ENCODE measurements at regions not wholly inside any gene's neighbourhood (a gene's known extent, or its start where the extent isn't known, plus 50 kb on each side); places are given as distances from the start of the nearest gene placed in this dataset.

- intact Hi-C loops (cut with DNase I) = no loop called here
- no peak overlapping the region for H3K4me3 ChIP-seq
- WGBS = 84% methylated on average over 28 of the region's 29 CpGs
- no peaks in the 10 kb centered on the region for H3K36me3 ChIP-seq
- peak; percentile 88 for DNase-seq (ENCODE audit: extremely low spot score)
- no peaks in the 10 kb centered on the region for H3K4me1 ChIP-seq
- H3K9me3 ChIP-seq = peaks cover 0 to 11% (median 7%) of the 10 kb centered on the region in 4 donors
- H3K27ac ChIP-seq (replicated peaks in 1 of 4) = no peak overlapping the region
- H3K27me3 ChIP-seq = peaks cover 0 to 9% (median 0%) of the 10 kb centered on the region in 4 donors
- TF ChIP-seq POLR2A (IDR thresholded peaks at IDR 0.05; ENCODE audit: low read depth) (no peak), POLR2AphosphoS5 (IDR thresholded peaks at IDR 0.05) (no peak), EP300 (IDR thresholded peaks at IDR 0.05) (no peak)
- TF ChIP-seq, protein P1, sequence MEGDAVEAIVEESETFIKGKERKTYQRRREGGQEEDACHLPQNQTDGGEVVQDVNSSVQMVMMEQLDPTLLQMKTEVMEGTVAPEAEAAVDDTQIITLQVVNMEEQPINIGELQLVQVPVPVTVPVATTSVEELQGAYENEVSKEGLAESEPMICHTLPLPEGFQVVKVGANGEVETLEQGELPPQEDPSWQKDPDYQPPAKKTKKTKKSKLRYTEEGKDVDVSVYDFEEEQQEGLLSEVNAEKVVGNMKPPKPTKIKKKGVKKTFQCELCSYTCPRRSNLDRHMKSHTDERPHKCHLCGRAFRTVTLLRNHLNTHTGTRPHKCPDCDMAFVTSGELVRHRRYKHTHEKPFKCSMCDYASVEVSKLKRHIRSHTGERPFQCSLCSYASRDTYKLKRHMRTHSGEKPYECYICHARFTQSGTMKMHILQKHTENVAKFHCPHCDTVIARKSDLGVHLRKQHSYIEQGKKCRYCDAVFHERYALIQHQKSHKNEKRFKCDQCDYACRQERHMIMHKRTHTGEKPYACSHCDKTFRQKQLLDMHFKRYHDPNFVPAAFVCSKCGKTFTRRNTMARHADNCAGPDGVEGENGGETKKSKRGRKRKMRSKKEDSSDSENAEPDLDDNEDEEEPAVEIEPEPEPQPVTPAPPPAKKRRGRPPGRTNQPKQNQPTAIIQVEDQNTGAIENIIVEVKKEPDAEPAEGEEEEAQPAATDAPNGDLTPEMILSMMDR (IDR thresholded peaks at IDR 0.05) = no peak
Measured at GRCh38 chr9:88216126-88216995, 78.1 kb upstream of the SPATA31C2 start.

DNA sequence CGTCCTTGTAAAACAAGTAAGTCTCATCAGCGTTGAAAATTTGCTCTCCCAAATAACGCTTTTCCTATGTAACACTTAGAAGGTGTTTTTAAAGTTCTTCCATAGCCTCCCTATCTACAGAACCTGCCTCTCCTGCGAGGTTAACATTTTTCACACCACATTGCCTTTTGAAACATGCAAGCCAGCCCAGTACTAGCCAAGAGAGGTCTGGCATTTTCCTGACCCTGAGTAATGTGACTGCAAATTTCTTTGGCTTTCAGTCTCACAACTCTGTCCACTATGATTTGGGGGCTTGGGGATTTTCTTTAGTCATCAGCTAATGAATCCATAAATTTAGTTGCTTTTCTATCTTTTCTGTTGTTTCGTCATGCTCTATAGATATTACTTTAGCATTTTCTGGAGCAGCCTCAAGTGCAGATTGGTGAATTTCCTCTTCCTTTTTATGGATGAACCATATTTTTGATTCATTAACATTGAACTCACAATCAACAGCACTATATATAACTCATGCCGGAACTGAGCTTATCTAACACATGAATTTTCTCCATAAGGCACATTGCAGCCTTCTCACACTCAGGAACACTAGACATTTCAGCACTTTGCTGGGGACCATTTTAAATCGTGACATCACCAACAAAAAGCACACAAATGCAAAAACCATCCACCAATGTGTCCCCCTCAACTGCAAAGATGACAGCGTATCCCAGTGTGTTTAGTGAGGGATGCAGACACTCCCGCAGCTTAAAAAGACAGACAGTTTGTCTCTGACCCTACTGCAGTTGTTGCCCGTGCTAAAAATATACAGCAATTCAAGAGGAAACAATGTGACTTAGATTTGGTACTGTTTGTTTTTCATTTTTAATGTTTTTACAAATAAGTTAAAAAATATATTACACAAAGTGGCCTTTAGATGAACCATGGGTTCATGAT is 77.2 kb upstream of the SPATA31C2 start:
- intact Hi-C loops (cut with DNase I) = no loop called here
- no peak overlapping the region for H3K4me3 ChIP-seq
- DNase-seq (ENCODE audit: extremely low spot score) = peak; percentile 19
- peaks cover 0 to under 1% (median 0%) of the 10 kb centered on the region in 4 donors for H3K27me3 ChIP-seq
- H3K4me1 ChIP-seq = no peaks in the 10 kb centered on the region
- peaks cover 0 to 11% (median 7%) of the 10 kb centered on the region in 4 donors for H3K9me3 ChIP-seq
- no peak for TF ChIP-seq POLR2A (IDR thresholded peaks at IDR 0.05; ENCODE audit: low read depth)
- TF ChIP-seq, protein P1 (IDR thresholded peaks at IDR 0.05) = no peak
- no peak for TF ChIP-seq EP300 (IDR thresholded peaks at IDR 0.05)
- TF ChIP-seq POLR2AphosphoS5 (IDR thresholded peaks at IDR 0.05) = no peak
- no peak overlapping the region for H3K27ac ChIP-seq (replicated peaks in 1 of 4)
- WGBS = 69% methylated on average over 10 of the region's 10 CpGs
- H3K36me3 ChIP-seq = no peaks in the 10 kb centered on the region

DNA sequence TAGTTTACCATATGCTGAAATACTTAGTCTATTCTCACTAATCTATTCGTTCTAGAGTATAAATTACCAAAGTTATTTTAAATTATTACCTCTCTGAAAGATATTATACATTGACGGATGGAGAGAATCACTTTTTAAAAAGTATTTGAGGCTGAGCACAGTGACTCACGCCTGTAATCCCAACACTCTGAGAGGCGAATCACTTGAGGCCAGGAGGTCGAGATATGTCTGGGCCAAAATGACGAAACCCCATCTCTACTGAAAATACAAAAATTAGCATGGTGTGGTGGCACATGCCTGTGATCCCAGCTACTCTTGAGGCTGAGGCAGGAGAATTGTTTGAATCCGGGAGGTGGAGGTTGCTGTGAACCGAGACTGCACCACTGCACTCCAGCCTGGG is 64.0 kb upstream of the SPATA31C2 start:
- WGBS = 86% methylated on average over 8 of the region's 8 CpGs
- intact Hi-C loops (cut with DNase I) = no loop called here
- no peak overlapping the region for H3K27ac ChIP-seq (replicated peaks in 1 of 4)
- no peaks in the 10 kb centered on the region for H3K27me3 ChIP-seq
- no peaks in the 10 kb centered on the region for H3K36me3 ChIP-seq
- H3K4me1 ChIP-seq = peaks cover 8 to 18% (median 12%) of the 10 kb centered on the region in 4 donors
- no peaks in the 10 kb centered on the region for H3K9me3 ChIP-seq
- TF ChIP-seq EP300 (IDR thresholded peaks at IDR 0.05) (no peak), POLR2A (IDR thresholded peaks at IDR 0.05; ENCODE audit: low read depth) (no peak), POLR2AphosphoS5 (IDR thresholded peaks at IDR 0.05) (no peak)
- TF ChIP-seq, protein P1 (IDR thresholded peaks at IDR 0.05) = no peak
- DNase-seq (ENCODE audit: extremely low spot score) = no peak
- H3K4me3 ChIP-seq = no peak overlapping the region

- Histone ChIP-seq H3K27me3 (no peaks in the 10 kb centered on the region), H3K36me3 (no peaks in the 10 kb centered on the region), H3K4me3 (peak overlapping the region; percentile 33 to 55 (median 42)), H3K27ac (replicated peaks in 1 of 4) (peak overlapping the region; percentile 38 to 62 (median 58)), H3K9me3 (no peaks in the 10 kb centered on the region), H3K4me1 (peaks cover 13 to 35% (median 27%) of the 10 kb centered on the region in 4 donors)
- peak; percentile 87 for DNase-seq (ENCODE audit: extremely low spot score)
- TF ChIP-seq POLR2AphosphoS5 (IDR thresholded peaks at IDR 0.05) (peak in 1 of 2 donors; percentile 38), EP300 (IDR thresholded peaks at IDR 0.05) (no peak), POLR2A (IDR thresholded peaks at IDR 0.05; ENCODE audit: low read depth) (no peak)
- TF ChIP-seq, protein P1 (IDR thresholded peaks at IDR 0.05) = no peak
- intact Hi-C loops (cut with DNase I) = loop anchor here (5.0 to 10.0 kb wide), 2 partner anchors 184 to 376 kb away; no protein-coding TSS in a partner anchor
- WGBS = 15% methylated on average over 7 of the region's 7 CpGs
Measured at GRCh38 chr9:88198341-88198807, 60.1 kb upstream of the SPATA31C2 start.
